ENCODE measurements at regions not wholly inside any gene's neighbourhood (a gene's known extent, or its start where the extent isn't known, plus 50 kb on each side); places are given as distances from the start of the nearest gene placed in this dataset.

GRCh38 chr9:106708475-106709146 lies 154.4 kb upstream of the ZNF462 start:
- H3K36me3 Mint-ChIP-seq (ENCODE audit: low read depth, unreplicated experiment), result no peaks in the 10 kb centered on the region
- H3K27me3 Mint-ChIP-seq (ENCODE audit: unreplicated experiment), result no peaks in the 10 kb centered on the region
- no peak overlapping the region for H3K27ac Mint-ChIP-seq (ENCODE audit: unreplicated experiment)
- H3K4me3 Mint-ChIP-seq (ENCODE audit: unreplicated experiment), result no peak overlapping the region
- no peaks in the 10 kb centered on the region for H3K9me3 Mint-ChIP-seq (ENCODE audit: unreplicated experiment)
- TF ChIP-seq CTCF (IDR thresholded peaks at IDR 0.05; ENCODE audit: unreplicated experiment), result no peak
- DNase-seq (ENCODE audit: low spot score), result no peak
- H3K4me1 Mint-ChIP-seq (ENCODE audit: unreplicated experiment), result no peaks in the 10 kb centered on the region

- Mint-ChIP-seq H3K36me3 (ENCODE audit: low read depth, unreplicated experiment) (no peaks in the 10 kb centered on the region), H3K4me1 (ENCODE audit: unreplicated experiment) (no peaks in the 10 kb centered on the region), H3K4me3 (ENCODE audit: unreplicated experiment) (no peak overlapping the region), H3K27ac (ENCODE audit: unreplicated experiment) (no peak overlapping the region), H3K9me3 (ENCODE audit: unreplicated experiment) (no peaks in the 10 kb centered on the region), H3K27me3 (ENCODE audit: unreplicated experiment) (no peaks in the 10 kb centered on the region)
- TF ChIP-seq CTCF (IDR thresholded peaks at IDR 0.05; ENCODE audit: unreplicated experiment), result no peak
- DNase-seq (ENCODE audit: low spot score), result no peak
Observed at GRCh38 chr9:106712279-106712678, 150.7 kb upstream of the ZNF462 start.

- Mint-ChIP-seq H3K27ac (ENCODE audit: unreplicated experiment) (no peak overlapping the region), H3K4me1 (ENCODE audit: unreplicated experiment) (no peaks in the 10 kb centered on the region), H3K36me3 (ENCODE audit: low read depth, unreplicated experiment) (no peaks in the 10 kb centered on the region), H3K27me3 (ENCODE audit: unreplicated experiment) (no peaks in the 10 kb centered on the region), H3K4me3 (ENCODE audit: unreplicated experiment) (no peak overlapping the region), H3K9me3 (ENCODE audit: unreplicated experiment) (no peaks in the 10 kb centered on the region)
- DNase-seq (ENCODE audit: low spot score), result no peak
- no peak for TF ChIP-seq CTCF (IDR thresholded peaks at IDR 0.05; ENCODE audit: unreplicated experiment)
Observed at GRCh38 chr9:106713206-106713605, 149.8 kb upstream of the ZNF462 start.

GRCh38 chr9:106716820-106717219 lies 146.1 kb upstream of the ZNF462 start:
- Mint-ChIP-seq H3K9me3 (ENCODE audit: unreplicated experiment) (no peaks in the 10 kb centered on the region), H3K27ac (ENCODE audit: unreplicated experiment) (no peak overlapping the region), H3K4me1 (ENCODE audit: unreplicated experiment) (peaks cover 2% of the 10 kb centered on the region), H3K27me3 (ENCODE audit: unreplicated experiment) (no peaks in the 10 kb centered on the region), H3K4me3 (ENCODE audit: unreplicated experiment) (no peak overlapping the region), H3K36me3 (ENCODE audit: low read depth, unreplicated experiment) (no peaks in the 10 kb centered on the region)
- no peak for DNase-seq (ENCODE audit: low spot score)
- no peak for TF ChIP-seq CTCF (IDR thresholded peaks at IDR 0.05; ENCODE audit: unreplicated experiment)

GRCh38 chr9:106717686-106718085 lies 145.3 kb upstream of the ZNF462 start:
- Mint-ChIP-seq H3K27me3 (ENCODE audit: unreplicated experiment) (no peaks in the 10 kb centered on the region), H3K4me1 (ENCODE audit: unreplicated experiment) (peaks cover 7% of the 10 kb centered on the region), H3K36me3 (ENCODE audit: low read depth, unreplicated experiment) (no peaks in the 10 kb centered on the region), H3K9me3 (ENCODE audit: unreplicated experiment) (no peaks in the 10 kb centered on the region), H3K4me3 (ENCODE audit: unreplicated experiment) (no peak overlapping the region), H3K27ac (ENCODE audit: unreplicated experiment) (no peak overlapping the region)
- TF ChIP-seq CTCF (IDR thresholded peaks at IDR 0.05; ENCODE audit: unreplicated experiment), result no peak
- DNase-seq (ENCODE audit: low spot score), result no peak
